PC-9 (cell line): ENCODE measurements at regions not wholly inside any gene's neighbourhood (a gene's known extent, or its start where the extent isn't known, plus 50 kb on each side); places are given as distances from the start of the nearest gene placed in this dataset.

Experiments used
- BruUV-seq: library from RNA; stranded (reverse); fragments of 400-500 nt; replicated peaks from 2 replicates; lab custom pipeline; 2021; lab: Mats Ljungman, UMichigan
- CTCF ChIA-PET: fragments of 300-600 bp; sonication (Branson Sonifier 250); formaldehyde crosslinking; loops from one replicate; lab custom pipeline; 2022; ENCODE audit warnings: antibody characterized with exemption; lab: Charles Lee
- POLR2A ChIA-PET: fragments of 300-600 bp; sonication (Branson Sonifier 250); formaldehyde crosslinking; loops from one replicate; lab custom pipeline; 2022; ENCODE audit warnings: antibody characterized with exemption; ENCODE audit not compliant: unreplicated experiment; lab: Charles Lee
- DNase-seq, 2 experiments: peaks; one replicate each; pipeline versions ENCODE4 v3.0.0 to v3.0.0-alpha.2; 2015 to 2022; ENCODE audit warnings: mixed read lengths in 1 of 2
- H2AFZ ChIP-seq: fragments of 200-600 bp; sonication (generic); 2 replicates; pipeline ENCODE4 v1.8.1; 2017; ENCODE audit warnings: antibody characterized with exemption
- H3F3A ChIP-seq: fragments of 200-600 bp; sonication (generic); 2 replicates; pipeline ENCODE4 v1.8.1; 2017; ENCODE audit warnings: antibody characterized with exemption, mild to moderate bottlenecking, low read depth; ENCODE audit not compliant: insufficient read depth
- H3K27ac ChIP-seq: fragments of 200-600 bp; sonication (generic); 2 replicates; pipeline ENCODE4 v1.6.1; 2016; ENCODE audit warnings: mixed run types
- H3K27me3 ChIP-seq: fragments of 200-600 bp; sonication (generic); 2 replicates; pipeline ENCODE4 v1.6.1; 2016; ENCODE audit warnings: low read depth, mixed run types; ENCODE audit not compliant: insufficient read depth
- H3K36me3 ChIP-seq: fragments of 200-600 bp; sonication (generic); 2 replicates; pipeline ENCODE4 v1.6.1; 2016; ENCODE audit warnings: low read depth, mixed run types
- H3K4me1 ChIP-seq: fragments of 200-600 bp; sonication (generic); replicated peaks from 2 replicates; pipeline ENCODE4 v1.6.1; 2016; ENCODE audit warnings: mixed run types; ENCODE audit not compliant: insufficient read depth
- H3K4me2 ChIP-seq: fragments of 200-600 bp; sonication (generic); 2 replicates; pipeline ENCODE4 v1.6.1; 2017; ENCODE audit warnings: mixed run types
- H3K4me3 ChIP-seq: fragments of 200-600 bp; sonication (generic); 2 replicates; pipeline ENCODE4 v1.6.1; 2016; ENCODE audit warnings: mixed run types
- H3K79me2 ChIP-seq: fragments of 200-600 bp; sonication (generic); 2 replicates; pipeline ENCODE4 v1.6.1; 2017; ENCODE audit warnings: low read depth, mixed run types
- H3K9me2 ChIP-seq: fragments of 200-600 bp; sonication (generic); 2 replicates; pipeline ENCODE4 v1.8.1; 2017; ENCODE audit warnings: mild to moderate bottlenecking; ENCODE audit not compliant: insufficient read depth
- H3K9me3 ChIP-seq: fragments of 200-600 bp; sonication (generic); 2 replicates; pipeline ENCODE4 v1.8.1; 2016; ENCODE audit warnings: low read depth; ENCODE audit not compliant: insufficient read depth
- H4K20me1 ChIP-seq: fragments of 200-600 bp; sonication (generic); 2 replicates; pipeline ENCODE4 v1.8.1; 2017; ENCODE audit not compliant: insufficient read depth
- CTCF ChIP-seq: fragments of 200-600 bp; sonication (generic); conservative IDR thresholded peaks from 2 replicates; pipeline ENCODE4 v1.6.1; 2017; ENCODE audit warnings: mixed run types, antibody characterized with exemption, mild to moderate bottlenecking, moderate library complexity
- EZH2 ChIP-seq: fragments of 200-600 bp; sonication (generic); IDR thresholded peaks from 2 replicates; pipeline ENCODE4 v1.8.0; 2017; ENCODE audit warnings: antibody characterized with exemption, low read depth
- intact Hi-C: fragments of 100-400 bp; cut with micrococcal nuclease; formaldehyde crosslinking; loops from one replicate; pipeline ENCODE4 v1.10.0; 2022; ENCODE audit not compliant: unreplicated experiment

- Histone ChIP-seq H3K36me3 (no peaks in the 10 kb centered on the region), H3F3A (no peaks in the 10 kb centered on the region), H3K4me3 (no peak overlapping the region), H3K4me2 (no peak overlapping the region), H3K9me2 (no peaks in the 10 kb centered on the region; the same call in 1 of the 2 replicates), H3K4me1 (peaks cover 4% of the 10 kb centered on the region), H3K27ac (no peak overlapping the region), H3K9me3 (peaks cover 17% of the 10 kb centered on the region), H2AFZ (no peak overlapping the region), H4K20me1 (no peaks in the 10 kb centered on the region), H3K27me3 (no peaks in the 10 kb centered on the region), H3K79me2 (no peaks in the 10 kb centered on the region)
- TF ChIP-seq CTCF = no peak
- no peak for TF ChIP-seq EZH2
- no peak for DNase-seq
- no TSS peak for BruUV-seq
- ChIA-PET CTCF (no interaction called here), POLR2A (interaction anchor here (0.6 kb wide), 1 partner anchor 8 kb away, joined by 3 read pairs; no protein-coding TSS in a partner anchor)
- intact Hi-C loops = no loop called here
Observed at GRCh38 chr3:194051366-194052149, 84.4 kb upstream of the HES1 start.

GRCh38 chr3:194053136-194053535, 82.8 kb upstream of the HES1 start:
- Histone ChIP-seq H3K4me3 (no peak overlapping the region), H4K20me1 (no peaks in the 10 kb centered on the region), H2AFZ (no peak overlapping the region), H3K27me3 (no peaks in the 10 kb centered on the region), H3K79me2 (no peaks in the 10 kb centered on the region), H3K9me3 (peaks cover 17% of the 10 kb centered on the region), H3K4me2 (no peak overlapping the region), H3K9me2 (no peaks in the 10 kb centered on the region; the same call in 1 of the 2 replicates), H3F3A (no peaks in the 10 kb centered on the region), H3K27ac (no peak overlapping the region), H3K36me3 (no peaks in the 10 kb centered on the region), H3K4me1 (peaks cover 12% of the 10 kb centered on the region)
- no peak for DNase-seq
- no TSS peak for BruUV-seq
- ChIA-PET POLR2A (no interaction called here), CTCF (no interaction called here)
- TF ChIP-seq CTCF = no peak
- TF ChIP-seq EZH2 = no peak
- intact Hi-C loops = no loop called here

GRCh38 chr3:194054016-194054415, 81.9 kb upstream of the HES1 start:
- no peak overlapping the region for H3K4me3 ChIP-seq
- no peak overlapping the region for H3K4me2 ChIP-seq
- ChIA-PET POLR2A (no interaction called here), CTCF (no interaction called here)
- TF ChIP-seq EZH2 (no peak), CTCF (no peak)
- intact Hi-C loops = no loop called here
- H3K4me1 ChIP-seq = peaks cover 12% of the 10 kb centered on the region
- H3K79me2 ChIP-seq = no peaks in the 10 kb centered on the region
- H4K20me1 ChIP-seq = no peaks in the 10 kb centered on the region
- no TSS peak for BruUV-seq
- H3K27ac ChIP-seq = no peak overlapping the region
- no peaks in the 10 kb centered on the region; the same call in 1 of the 2 replicates for H3K9me2 ChIP-seq
- no peak for DNase-seq
- H3K27me3 ChIP-seq = no peaks in the 10 kb centered on the region
- H3F3A ChIP-seq = no peaks in the 10 kb centered on the region; the same call in 1 of the 2 replicates
- H3K9me3 ChIP-seq = peaks cover 17% of the 10 kb centered on the region
- no peak overlapping the region for H2AFZ ChIP-seq
- H3K36me3 ChIP-seq = no peaks in the 10 kb centered on the region
